ENCODE measurements at regions not wholly inside any gene's neighbourhood (a gene's known extent, or its start where the extent isn't known, plus 50 kb on each side); places are given as distances from the start of the nearest gene placed in this dataset.

DNA sequence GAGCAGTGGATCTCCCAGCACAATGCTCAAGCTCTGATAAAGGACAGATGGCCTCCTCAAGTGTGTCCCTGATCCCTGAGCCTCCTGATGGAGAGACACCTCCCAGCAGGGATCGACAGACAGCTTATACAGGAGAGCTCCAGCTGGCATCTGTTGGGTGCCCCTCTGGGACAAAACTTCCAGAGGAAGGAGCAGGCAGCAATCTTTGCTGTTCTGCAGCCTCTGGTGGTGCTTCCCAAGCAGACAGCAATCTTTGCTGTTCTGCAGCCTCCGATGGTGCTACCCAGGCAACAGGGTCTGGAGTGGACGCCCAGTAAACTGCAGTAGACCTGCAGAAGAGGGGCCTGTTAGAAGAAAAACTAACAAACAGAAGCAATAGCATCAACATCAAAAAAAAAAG is 349.3 kb upstream of the SPRY2 start:
- no peaks in the 10 kb centered on the region for H3K4me1 Mint-ChIP-seq (ENCODE audit: insufficient read depth, unreplicated experiment)
- intact Hi-C loops (cut with micrococcal nuclease), result no loop called here

DNA sequence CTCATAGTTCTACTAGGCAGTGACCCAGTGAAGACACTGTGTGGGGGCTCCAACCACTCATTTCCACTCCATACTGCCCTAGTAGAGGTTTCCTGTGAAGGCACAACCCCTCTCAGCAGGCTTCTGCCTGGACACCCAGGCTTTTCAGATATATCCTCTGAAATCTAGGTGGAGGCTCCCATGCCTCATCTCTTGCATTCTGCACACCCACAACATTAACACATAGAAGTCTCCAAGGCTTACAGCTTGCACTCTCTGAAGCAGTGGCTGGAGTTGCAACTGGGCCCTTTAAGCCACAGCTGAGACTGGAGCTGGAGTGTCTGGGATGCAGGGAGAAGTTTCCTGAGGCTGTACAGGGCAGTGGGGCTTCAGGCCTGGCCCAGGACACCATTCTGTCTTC is 347.7 kb upstream of the SPRY2 start:
- CTCF ChIA-PET, result no interaction called here
- DNase-seq (ENCODE audit: unreplicated experiment), result no peak
- POLR2A ChIA-PET, result no interaction called here
- Mint-ChIP-seq H3K27me3 (ENCODE audit: insufficient read depth, unreplicated experiment) (no peaks in the 10 kb centered on the region), H3K36me3 (ENCODE audit: insufficient read depth, unreplicated experiment) (no peaks in the 10 kb centered on the region), H3K4me1 (ENCODE audit: insufficient read depth, unreplicated experiment) (peaks cover 3% of the 10 kb centered on the region), H3K27ac (ENCODE audit: low read depth, unreplicated experiment) (no peak overlapping the region), H3K9me3 (ENCODE audit: unreplicated experiment) (peaks cover 28% of the 10 kb centered on the region), H3K4me3 (ENCODE audit: unreplicated experiment) (no peak overlapping the region)
- TF ChIP-seq, protein P1, sequence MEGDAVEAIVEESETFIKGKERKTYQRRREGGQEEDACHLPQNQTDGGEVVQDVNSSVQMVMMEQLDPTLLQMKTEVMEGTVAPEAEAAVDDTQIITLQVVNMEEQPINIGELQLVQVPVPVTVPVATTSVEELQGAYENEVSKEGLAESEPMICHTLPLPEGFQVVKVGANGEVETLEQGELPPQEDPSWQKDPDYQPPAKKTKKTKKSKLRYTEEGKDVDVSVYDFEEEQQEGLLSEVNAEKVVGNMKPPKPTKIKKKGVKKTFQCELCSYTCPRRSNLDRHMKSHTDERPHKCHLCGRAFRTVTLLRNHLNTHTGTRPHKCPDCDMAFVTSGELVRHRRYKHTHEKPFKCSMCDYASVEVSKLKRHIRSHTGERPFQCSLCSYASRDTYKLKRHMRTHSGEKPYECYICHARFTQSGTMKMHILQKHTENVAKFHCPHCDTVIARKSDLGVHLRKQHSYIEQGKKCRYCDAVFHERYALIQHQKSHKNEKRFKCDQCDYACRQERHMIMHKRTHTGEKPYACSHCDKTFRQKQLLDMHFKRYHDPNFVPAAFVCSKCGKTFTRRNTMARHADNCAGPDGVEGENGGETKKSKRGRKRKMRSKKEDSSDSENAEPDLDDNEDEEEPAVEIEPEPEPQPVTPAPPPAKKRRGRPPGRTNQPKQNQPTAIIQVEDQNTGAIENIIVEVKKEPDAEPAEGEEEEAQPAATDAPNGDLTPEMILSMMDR (IDR thresholded peaks at IDR 0.05; ENCODE audit: unreplicated experiment), result no peak
- intact Hi-C loops (cut with micrococcal nuclease), result no loop called here
- no TSS peak for BruUV-seq (replicated peaks)

More for the DNA sequence above, 349.3 kb upstream of the SPRY2 start:
- Mint-ChIP-seq H3K4me3 (ENCODE audit: unreplicated experiment) (no peak overlapping the region), H3K9me3 (ENCODE audit: unreplicated experiment) (peaks cover 28% of the 10 kb centered on the region), H3K27ac (ENCODE audit: low read depth, unreplicated experiment) (no peak overlapping the region), H3K27me3 (ENCODE audit: insufficient read depth, unreplicated experiment) (no peaks in the 10 kb centered on the region), H3K36me3 (ENCODE audit: insufficient read depth, unreplicated experiment) (no peaks in the 10 kb centered on the region)
- ChIA-PET CTCF (interaction anchor here (0.6 kb wide), 1 partner anchor 1898 kb away, joined by 3 read pairs; no protein-coding TSS in a partner anchor), POLR2A (no interaction called here)
- BruUV-seq (replicated peaks), result no TSS peak
- TF ChIP-seq, protein P1 (IDR thresholded peaks at IDR 0.05; ENCODE audit: unreplicated experiment), result no peak
- no peak for DNase-seq (ENCODE audit: unreplicated experiment)

DNA sequence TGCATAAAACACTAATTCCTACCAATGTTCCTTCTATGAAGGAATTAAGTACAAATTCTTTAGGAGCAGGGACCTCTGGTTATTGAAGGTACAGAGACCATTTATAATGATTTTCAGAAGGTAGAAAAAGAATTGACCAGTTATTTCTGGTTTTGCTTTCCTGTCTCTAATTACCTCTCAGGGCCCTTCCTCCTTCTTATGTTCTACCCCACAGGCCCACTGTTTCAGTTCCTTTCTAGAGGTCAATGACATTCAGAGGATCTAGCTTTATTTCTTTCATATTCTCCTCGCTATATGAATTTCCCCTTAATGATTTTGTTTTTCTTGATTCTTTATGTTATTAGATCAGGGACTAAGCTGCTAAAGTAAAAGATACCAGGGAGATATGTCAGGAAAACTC is 345.0 kb upstream of the SPRY2 start:
- BruUV-seq (replicated peaks), result no TSS peak
- no peak overlapping the region for H3K4me3 Mint-ChIP-seq (ENCODE audit: unreplicated experiment)
- peaks cover 5% of the 10 kb centered on the region for H3K4me1 Mint-ChIP-seq (ENCODE audit: insufficient read depth, unreplicated experiment)
- TF ChIP-seq, protein P1 (IDR thresholded peaks at IDR 0.05; ENCODE audit: unreplicated experiment), result no peak
- H3K36me3 Mint-ChIP-seq (ENCODE audit: insufficient read depth, unreplicated experiment), result no peaks in the 10 kb centered on the region
- intact Hi-C loops (cut with micrococcal nuclease), result no loop called here
- DNase-seq (ENCODE audit: unreplicated experiment), result no peak
- no peaks in the 10 kb centered on the region for H3K27me3 Mint-ChIP-seq (ENCODE audit: insufficient read depth, unreplicated experiment)
- ChIA-PET POLR2A (no interaction called here), CTCF (no interaction called here)
- H3K27ac Mint-ChIP-seq (ENCODE audit: low read depth, unreplicated experiment), result no peak overlapping the region
- peaks cover 6% of the 10 kb centered on the region for H3K9me3 Mint-ChIP-seq (ENCODE audit: unreplicated experiment)

DNA sequence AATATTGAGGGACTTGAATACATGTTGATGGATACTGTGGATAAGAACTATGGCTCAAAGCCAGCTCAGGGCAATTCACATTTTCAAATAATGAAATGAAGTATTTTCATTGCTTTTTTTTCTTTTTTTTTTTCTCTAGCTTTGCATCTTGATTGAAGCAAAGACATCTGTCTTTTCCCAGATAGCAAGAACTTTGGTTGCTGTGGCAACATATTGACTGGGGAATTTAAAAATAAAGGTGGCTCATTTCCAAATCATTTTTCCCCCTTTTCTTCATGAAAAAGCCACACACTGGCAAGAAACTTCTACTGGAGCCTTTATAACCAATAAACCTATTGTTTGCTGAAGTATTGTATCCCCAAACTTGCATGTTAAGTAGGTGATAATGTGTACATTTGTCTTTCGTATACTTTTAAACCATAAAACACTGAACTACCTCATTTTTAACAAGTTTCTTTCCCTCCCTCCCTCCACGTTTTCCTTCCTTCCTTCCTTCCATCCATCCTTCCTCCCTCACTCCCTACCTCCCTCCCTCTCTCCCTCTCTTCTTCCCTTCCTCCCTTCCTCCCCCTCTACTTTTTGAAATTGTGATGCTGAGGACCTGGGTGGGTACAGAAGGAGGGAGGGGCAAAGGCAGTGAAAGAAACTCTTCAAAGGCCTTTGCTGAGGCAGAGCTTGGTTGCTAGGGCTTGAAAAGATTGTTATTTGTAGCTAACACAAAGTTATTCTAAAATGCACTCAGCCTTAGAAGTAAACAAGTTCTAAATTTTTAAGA is 343.5 kb upstream of the SPRY2 start:
- POLR2A ChIA-PET, result no interaction called here
- Mint-ChIP-seq H3K36me3 (ENCODE audit: insufficient read depth, unreplicated experiment) (no peaks in the 10 kb centered on the region), H3K27ac (ENCODE audit: low read depth, unreplicated experiment) (no peak overlapping the region), H3K27me3 (ENCODE audit: insufficient read depth, unreplicated experiment) (no peaks in the 10 kb centered on the region), H3K9me3 (ENCODE audit: unreplicated experiment) (no peaks in the 10 kb centered on the region), H3K4me3 (ENCODE audit: unreplicated experiment) (no peak overlapping the region), H3K4me1 (ENCODE audit: insufficient read depth, unreplicated experiment) (peaks cover 5% of the 10 kb centered on the region)
- intact Hi-C loops (cut with micrococcal nuclease), result no loop called here
- CTCF ChIA-PET, result interaction anchor here (0.7 to 1.1 kb wide), 2 partner anchors 61 to 294 kb away, joined by 3 read pairs; no protein-coding TSS in a partner anchor
- DNase-seq (ENCODE audit: unreplicated experiment), result no peak
- TF ChIP-seq, protein P1 (IDR thresholded peaks at IDR 0.05; ENCODE audit: unreplicated experiment), result no peak
- BruUV-seq (replicated peaks), result no TSS peak
